GM18870 (cell line): ENCODE measurements at regions not wholly inside any gene's neighbourhood (a gene's known extent, or its start where the extent isn't known, plus 50 kb on each side); places are given as distances from the start of the nearest gene placed in this dataset.
"Not testable (repeated sequence)": the region's sequence is repeated elsewhere in the genome, so short reads cannot be mapped to it uniquely, and the experiment has no call there.

Source experiments
- ATAC-seq: cut with Tn5 transposase; IDR thresholded peaks from one replicate; pipeline ENCODE4 v1.9.1; 2021; ENCODE audit warnings: moderate library complexity; ENCODE audit not compliant: unreplicated experiment

DNA sequence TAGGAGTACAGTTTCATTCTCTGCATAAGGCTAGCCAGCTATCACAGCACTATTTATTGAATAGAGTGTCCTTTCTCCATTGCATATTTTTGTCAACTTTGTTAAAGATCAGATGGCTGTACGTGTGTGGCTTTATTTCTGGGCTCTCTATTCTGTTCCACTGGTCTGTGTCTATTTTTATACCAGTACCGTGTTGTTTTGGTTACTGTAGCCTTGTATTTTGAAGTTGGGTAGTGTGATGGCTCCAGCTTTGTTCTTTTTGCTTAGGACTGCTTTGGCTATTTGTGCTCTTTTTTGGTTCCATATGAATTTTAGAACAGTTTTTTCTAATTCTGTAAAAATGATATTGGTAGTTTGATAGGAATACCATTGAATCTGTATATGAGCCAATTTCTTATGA, 182.1 kb upstream of the DIAPH2 start:
- no peak for ATAC-seq

DNA sequence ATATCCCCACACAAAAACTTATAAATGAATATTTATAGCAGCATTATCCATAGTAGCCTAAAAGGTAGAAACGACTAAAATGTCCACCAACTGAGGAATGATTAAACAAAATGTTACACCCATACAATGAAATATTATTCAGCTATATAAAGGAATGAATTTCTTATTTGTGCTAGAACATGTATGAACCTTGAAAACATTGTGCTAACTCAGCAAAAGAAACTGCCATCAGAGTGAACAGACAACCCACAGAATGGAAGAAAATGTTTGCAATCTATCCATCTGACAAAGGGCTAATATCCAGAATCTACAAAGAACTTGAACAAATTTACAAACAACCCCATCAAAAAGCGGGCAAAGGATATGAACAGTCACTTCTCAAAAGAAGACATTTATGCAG, 155.3 kb upstream of the DIAPH2 start:
- ATAC-seq, result not testable (repeated sequence)

DNA sequence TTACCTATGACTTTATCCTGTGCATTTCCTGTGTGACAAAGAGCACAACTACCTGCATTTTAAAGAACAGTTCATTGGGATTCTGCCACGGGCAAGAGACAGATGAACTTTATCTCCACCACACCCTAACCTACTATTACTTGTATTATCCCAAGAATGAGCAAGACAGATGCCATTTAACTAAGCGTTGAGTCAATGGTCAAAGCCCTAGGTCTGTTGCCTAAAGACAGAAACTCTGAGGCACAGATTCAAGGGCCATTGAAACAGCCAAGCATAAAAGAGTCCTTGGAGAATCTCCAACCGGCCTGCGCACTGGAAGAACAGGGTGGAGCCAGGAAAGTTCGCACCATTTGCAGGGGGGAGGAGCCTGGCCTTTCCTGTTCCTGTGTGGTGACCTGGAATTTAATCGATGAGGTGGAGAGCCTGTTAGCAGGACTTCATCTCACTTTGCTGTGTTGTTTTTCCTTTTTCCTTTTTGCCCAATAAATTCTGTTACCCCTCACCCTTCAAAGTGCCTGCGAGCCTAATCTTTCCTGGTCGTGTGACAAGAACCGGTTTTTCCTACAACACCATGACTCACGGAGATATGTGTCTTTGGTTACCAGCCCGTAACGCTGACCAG, 146.4 kb upstream of the DIAPH2 start:
- no peak for ATAC-seq

DNA sequence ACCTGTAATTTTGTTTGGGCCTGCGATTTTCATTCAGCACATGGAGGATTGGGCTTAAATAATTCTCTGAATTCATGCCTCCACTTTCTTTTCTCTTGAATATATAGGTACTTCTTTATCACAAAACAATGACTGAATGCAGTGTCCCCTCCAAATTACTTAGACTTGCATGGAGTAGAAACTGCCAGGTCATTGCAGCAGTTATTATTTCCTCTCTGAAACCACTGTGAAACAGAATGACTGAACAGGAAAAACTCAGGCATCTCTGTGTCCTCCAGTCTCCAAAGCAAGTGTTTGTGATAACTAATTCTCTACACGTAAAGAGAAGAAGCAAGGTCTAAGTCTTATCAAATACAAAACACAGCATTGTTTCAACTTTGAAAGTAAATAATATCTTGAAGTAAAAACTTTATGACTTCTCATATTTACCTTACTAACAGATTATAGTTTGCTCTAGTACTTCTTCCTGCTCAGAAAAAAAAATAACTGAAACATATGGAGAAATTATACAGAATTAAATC, 144.5 kb upstream of the DIAPH2 start:
- peak; percentile 61 for ATAC-seq

DNA sequence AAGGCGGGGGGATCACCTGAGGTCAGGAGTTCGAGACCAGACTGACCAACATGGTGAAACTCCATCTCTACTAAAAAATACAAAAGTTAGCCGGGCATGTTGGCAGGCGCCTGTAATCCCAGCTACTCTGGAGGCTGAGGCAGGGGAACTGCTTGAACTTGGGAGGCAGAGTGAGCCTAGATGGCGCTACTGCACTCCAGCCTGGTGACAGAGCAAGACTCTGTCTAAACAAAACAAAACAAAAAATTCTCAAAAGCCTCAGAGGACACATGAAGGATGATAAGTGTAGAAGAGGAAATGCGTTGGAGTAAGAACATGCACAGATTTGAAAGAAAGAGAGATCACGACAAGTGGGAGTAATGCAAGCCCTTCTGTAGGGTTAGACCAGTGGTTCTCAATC, 138.4 kb upstream of the DIAPH2 start:
- not testable (repeated sequence) for ATAC-seq

DNA sequence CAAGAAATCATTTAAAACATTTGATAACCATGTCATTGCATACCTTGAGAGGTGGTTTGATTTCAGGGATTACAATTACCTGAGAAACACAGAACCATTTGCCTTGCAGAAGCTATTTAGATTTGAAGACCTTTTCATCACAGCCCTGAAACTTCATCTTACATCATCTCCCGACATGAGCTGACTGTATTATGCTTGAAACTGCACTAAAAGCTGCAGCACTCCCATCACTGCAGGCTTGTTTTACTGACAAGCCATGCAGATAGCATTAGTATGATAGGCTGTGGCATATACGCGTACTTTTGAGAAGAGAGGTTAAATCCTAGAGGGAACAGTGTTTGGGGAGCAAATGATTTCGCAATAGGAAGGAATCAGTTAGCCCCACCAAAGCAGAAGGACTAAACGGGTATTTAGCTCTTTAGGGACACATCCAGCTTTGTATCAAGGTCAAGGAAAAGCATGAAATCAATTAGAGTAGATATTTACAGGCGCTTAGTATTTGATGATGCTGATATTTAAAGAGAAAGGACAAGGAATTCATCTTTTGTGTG, 133.2 kb upstream of the DIAPH2 start:
- no peak for ATAC-seq

DNA sequence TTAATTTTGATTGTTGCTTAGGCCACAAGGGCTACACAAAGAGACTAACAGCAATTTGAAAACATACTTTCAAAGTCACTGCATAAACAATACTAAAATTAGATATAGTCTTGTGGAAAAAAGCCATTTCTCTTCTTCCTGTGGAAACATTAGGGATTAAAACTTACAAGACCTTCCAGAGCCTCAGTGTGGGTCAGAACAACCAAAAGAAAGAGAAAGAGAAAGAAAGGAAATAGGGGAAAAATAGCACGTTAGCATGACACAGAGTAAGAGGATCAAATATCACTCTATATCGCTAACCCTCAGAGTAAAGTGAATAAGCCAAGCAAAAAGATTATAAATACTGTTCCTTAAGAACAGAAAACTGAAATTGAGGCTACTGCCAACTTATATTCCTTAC, 127.8 kb upstream of the DIAPH2 start:
- ATAC-seq, result no peak

DNA sequence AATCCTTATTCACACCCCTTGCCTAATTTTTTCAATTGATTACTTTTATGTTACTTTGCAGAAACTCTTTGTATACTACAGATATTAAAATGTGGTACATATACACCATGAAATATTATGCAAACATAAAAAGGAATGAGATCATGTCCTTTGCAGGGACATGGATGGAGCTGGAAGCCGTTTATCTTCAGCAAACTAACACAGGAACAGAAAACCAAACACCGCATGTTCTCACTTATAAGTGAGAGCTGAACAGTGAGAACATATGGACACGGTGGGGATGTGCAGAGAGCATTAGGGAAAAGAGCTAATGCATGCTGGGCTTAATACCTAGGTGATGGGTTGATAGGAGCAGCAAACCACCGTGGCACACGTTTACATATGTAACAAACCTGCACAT, 123.5 kb upstream of the DIAPH2 start:
- not testable (repeated sequence) for ATAC-seq

DNA sequence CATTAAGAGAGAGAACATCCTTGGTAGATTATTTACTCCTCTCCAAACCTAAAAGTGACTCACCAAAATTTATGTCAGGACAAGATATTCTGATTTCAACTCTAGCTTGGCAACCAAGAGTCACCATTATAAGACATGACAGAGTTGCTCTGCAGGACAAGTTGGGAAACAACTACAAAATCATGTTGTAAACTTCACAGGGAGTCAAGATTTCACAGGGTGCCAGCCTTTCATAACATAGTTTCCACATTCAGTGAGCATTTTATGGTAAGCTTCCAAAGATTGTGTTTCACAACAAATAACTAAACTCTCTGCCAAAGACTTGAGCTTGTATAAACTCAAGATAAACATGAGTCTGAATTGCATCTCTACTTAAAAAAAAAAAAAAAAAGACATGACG, 121.0 kb upstream of the DIAPH2 start:
- no peak for ATAC-seq

DNA sequence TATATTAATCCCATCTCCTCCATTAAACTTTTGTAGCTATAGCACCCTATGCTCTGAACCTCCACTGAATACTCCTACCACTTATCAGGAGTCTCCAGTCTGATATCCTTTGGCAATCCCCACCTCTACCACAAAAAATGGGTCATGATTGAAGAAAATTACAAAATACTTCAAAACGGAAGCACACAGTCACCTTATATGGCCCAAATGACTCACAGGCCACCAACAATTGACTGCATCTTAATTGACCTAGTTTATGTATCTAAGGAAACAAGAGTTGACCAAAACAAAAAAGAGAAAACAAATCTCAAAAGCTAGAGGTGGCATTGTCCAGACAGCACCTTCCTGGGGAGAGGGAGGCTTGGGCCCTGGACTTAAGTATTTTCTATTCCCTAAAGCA, 120.0 kb upstream of the DIAPH2 start:
- ATAC-seq, result no peak

DNA sequence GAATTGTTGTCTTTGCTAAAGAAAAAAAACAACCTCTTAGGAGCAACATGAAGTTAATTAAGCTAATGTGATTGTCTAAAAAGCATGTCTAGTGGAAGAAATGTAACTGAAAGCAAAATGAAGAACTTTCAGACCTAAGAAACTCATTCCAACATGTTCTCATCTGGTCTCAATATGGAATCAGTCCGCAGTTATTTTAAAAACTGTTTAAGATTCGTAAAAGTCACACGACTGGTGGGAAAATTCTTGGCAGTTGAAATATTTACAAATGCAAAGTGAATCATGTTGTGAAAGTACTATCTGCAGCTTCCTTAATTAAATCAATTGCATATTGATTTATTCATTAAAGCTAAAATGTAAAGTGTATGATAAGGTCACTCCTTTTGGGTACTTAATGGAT, 117.8 kb upstream of the DIAPH2 start:
- no peak for ATAC-seq

DNA sequence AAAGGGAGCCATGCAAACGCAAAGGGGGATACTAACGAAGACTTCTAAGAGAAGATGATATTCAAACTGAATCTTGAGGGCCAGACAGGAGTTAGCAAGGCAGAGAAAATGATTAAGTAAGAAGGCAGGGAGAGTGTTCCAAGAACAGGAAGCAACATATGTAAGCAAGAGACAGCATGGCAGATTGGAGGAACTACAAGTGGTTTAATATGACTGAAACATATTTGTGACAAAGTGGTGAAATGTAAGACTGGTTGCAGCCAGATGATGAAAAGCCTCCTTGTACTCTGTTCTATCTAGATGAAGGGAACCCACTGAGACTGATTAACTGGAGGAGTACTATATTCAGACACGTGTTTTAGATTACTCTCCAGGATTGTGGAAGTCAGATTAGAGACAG, 116.6 kb upstream of the DIAPH2 start:
- no peak for ATAC-seq

DNA sequence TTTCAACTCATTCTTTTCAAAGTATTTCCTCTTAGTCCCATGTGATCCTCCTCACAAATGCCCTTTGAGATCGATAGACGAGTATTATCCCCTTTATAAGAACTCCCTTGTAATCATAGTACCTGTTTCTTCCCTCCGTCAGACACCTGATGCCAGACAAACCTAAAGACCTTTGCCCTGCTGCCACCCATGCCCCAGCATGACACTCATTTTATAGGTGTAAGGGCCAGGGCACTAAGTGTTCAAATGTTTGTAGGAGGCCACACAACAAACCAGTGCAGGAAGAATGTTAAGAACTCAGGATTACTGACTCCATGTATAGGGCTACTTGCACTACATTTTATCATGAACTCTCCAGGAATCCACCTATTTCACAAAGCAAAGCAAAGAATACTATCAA, 115.6 kb upstream of the DIAPH2 start:
- ATAC-seq, result no peak

DNA sequence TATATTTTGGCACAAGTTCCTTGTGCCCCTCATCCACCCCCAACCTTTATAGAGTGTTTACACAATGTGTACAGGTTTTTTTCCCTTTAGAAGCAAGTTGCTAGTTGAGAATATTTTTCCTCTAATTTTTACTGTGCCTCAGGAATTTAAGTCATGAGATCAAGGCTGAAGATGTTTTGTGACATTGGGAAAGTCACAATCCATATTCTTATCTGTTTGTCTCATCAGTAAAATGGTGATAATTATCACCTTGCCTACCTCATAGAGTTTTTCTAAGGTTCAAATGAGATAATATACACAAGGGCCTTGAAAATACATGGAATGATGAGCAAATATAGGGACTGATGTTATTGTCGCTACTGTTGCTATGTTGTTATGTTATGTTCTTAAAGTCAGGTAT, 109.6 kb upstream of the DIAPH2 start:
- no peak for ATAC-seq

DNA sequence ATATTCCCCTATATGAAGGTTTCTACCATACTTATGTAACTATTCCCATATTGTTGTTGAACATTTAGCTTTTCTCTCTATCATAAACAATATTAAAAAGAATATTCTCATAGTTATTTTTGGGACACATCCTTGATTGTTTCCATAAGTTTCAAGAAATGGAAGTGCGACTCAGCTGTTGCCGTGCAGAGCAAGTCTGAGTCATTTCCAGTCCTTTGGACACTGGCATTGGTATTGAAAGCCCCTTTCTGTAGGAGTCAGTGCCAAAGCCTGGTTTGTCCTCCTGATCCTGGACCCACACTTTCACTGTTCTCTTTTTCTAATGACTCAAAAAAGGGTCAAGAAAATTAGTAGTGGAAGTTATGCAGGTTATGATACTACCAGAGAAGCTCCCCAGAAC, 108.3 kb upstream of the DIAPH2 start:
- no peak for ATAC-seq

DNA sequence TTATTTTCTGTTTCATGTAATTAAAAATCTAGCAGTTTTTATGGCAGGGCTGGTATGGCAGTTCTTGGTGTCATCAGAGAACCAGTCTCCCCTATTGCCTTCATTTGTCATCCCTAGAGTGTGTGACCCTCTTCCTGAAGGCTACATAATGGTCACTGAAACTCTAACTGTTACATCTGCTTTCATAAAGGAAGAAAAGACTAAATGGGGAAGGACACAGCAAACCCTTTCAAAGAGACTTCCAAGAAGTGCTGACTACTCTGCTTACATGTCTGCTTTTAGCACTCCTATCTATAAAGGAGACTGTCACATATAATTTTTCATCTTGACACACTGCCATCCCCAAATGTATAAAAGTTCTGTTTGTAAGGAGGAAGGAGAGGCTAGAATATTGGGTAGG, 105.9 kb upstream of the DIAPH2 start:
- no peak for ATAC-seq

DNA sequence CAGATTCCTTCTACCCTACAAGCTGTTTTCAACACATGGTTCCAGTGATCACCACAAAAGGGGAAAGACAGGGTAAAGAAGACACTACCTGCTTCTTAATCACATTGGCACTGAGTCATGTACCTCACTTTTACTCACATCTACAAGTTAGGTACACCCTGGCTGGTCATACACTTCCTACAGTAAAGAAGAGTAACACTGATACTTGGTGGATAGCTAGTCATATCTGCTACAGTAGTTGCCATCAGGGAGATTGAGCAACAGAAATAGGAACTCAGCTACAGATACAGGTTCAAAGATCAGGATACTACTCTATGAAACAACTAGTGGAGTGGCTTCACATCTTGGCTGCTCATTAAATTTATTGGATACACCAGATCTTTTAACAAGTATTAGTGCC, 105.4 kb upstream of the DIAPH2 start:
- no peak for ATAC-seq

DNA sequence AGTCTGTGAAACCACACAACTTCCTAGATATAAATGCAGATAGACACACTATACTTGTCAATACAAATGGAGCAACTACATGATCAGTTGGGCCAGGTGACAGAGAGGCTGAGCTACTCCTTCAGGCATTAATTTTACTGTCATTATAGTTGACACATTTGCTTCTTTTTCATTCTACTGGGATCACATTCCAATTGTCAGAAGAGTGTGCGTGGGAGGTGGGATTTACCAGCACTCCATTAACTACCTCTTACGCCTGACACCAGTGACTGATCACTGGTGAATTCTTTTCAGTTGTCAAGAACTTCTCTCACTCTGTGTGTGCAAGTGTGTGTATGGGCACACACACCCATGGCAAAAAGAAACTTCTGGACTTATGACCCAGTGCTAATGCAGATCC, 94.2 kb upstream of the DIAPH2 start:
- no peak for ATAC-seq

DNA sequence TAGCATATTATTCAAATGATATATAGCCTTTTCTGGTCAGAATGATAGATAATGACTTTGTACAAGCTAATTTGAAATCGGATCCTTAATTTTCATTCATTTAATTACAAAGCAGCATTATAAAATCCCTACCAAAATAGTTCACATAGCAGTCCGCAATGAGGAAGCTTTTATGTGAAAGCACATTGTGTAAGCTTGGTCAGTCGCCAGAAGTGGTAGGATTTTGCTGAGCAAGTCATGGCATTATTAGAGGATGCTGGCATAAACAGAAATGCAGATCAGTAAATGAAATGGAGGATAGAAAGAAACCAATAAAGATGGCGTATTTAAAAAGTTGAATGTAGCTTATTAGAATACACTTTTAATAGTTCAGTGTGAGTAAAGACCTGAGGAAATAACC, 93.2 kb upstream of the DIAPH2 start:
- no peak for ATAC-seq

DNA sequence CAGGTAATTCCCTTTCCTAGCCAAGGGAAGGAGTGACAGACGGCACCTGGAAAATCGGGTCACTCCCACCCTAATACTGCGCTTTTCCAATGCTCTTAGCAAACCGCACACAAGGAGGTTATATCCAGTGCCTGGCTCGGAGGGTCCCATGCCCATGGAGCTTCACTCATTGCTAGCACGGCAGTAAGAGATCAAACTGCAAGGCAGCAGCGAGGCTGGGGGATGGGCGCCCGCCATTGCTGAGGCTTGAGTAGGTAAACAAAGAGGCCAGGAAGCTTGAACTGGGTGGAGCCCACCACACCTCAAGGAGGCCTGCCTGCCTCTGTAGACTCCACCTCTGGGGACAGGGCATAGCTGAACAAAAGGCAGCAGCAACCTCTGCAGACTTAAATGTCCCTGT, 86.8 kb upstream of the DIAPH2 start:
- not testable (repeated sequence) for ATAC-seq

DNA sequence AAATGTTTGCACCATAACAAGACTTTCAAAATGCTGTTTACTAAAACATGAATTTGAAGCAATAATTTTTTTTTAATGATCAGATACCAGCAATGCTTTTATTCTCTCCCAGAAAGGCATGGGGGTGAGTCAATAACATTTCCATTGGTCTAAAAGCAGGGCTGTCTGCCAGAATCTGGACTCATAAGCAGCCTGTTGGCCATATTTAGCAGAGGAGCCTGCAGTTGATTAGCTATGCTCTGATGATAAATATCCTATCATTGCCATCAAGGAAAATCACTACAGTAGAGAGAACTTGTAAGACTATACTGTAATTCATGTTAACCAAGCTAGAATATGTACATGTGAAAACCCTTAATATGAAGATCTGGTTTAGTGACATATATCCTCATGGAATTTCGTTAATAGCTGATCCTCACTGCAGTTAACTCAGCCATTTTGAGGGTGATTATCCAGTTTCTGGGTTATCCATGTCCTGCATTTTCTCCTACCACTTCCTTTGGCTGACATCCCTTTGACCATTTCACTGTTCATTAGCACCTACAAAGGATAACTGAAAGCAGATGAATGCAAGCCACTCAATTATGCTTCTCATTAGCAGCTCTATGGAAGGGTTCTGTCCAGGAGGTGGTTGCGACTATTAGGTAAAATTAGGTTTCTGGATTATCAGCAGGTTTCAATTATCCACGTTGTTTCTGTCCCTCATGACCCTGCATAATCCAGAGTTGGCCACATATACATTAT, 72.9 kb upstream of the DIAPH2 start:
- ATAC-seq, result no peak

DNA sequence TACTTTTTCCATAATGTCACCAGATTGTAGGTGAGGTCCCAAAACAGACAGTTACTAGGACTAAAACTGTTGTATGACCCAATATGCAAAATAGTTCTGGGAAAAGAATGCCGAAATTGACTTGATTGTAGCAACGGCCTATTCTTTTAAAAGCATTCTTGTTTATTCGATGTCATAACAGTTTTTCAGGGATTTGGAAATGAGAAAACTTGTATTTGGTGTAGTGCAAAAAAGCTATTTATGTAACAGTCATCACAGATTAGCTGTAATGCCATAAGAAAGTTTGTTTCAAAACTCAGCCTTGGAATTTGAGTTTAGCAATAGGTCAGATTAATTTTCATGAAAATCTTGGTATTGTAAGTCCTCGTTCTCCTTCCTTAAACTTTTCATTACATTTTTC, 69.2 kb upstream of the DIAPH2 start:
- ATAC-seq, result no peak
